ENCODE measurements at regions not wholly inside any gene's neighbourhood (a gene's known extent, or its start where the extent isn't known, plus 50 kb on each side); places are given as distances from the start of the nearest gene placed in this dataset.

- TF ChIP-seq CTCF (IDR thresholded peaks at IDR 0.05) (no peak), POLR2A (IDR thresholded peaks at IDR 0.05; ENCODE audit: low read depth) (no peak)
Measured at GRCh38 chr19:29882719-29883105, 59.3 kb upstream of the URI1 start.

Measured in esophagus muscularis mucosa (tissue), 3 donors.